K562 (cell line): ENCODE measurements at regions not wholly inside any gene's neighbourhood (a gene's known extent, or its start where the extent isn't known, plus 50 kb on each side); places are given as distances from the start of the nearest gene placed in this dataset.
A peak's percentile ranks its signal among the peaks of the same experiment; 100 is the strongest.

Experiments
- BMI1 ChIP-seq: fragments of 150-350 bp; IDR thresholded peaks from 2 replicates; pipeline ENCODE4 v1.6.1; 2014; ENCODE audit warnings: low read length
- HNRNPLL ChIP-seq: fragments of 200-400 bp; formaldehyde crosslinking; IDR thresholded peaks from 2 replicates; pipeline ENCODE4 v1.6.1; 2017; ENCODE audit warnings: low read length, low read depth, mild to moderate bottlenecking; ENCODE audit not compliant: poor library complexity, severe bottlenecking
- MED1 ChIP-seq: sonication (generic); formaldehyde crosslinking; IDR thresholded peaks from 2 replicates; pipeline ENCODE4 v1.8.1; 2023; ENCODE audit warnings: missing genetic modification reagents, borderline replicate concordance
- ZBTB40 ChIP-seq, 2 experiments: fragments of 450-650 bp in 1 of 2; sonication (generic) in 1 of 2; formaldehyde crosslinking in 1 of 2; IDR thresholded peaks; 2 replicates each; pipeline versions ENCODE4 v1.7.1 to v1.9.0; 2016 to 2022; ENCODE audit warnings: inconsistent platforms in 1 of 2, mild to moderate bottlenecking in 1 of 2, missing genetic modification reagents in 1 of 2
- ZNF589 ChIP-seq: fragments of 200-800 bp; sonication (Bioruptor generic); IDR thresholded peaks from 2 replicates; pipeline ENCODE4 v1.6.1; 2016; ENCODE audit warnings: low read depth, missing genetic modification characterization, missing compliant biosample characterization
- ZNF699 ChIP-seq: fragments of 250-450 bp; sonication (Bioruptor Pico); IDR thresholded peaks from 2 replicates; pipeline ENCODE4 v1.8.0; 2021; ENCODE audit warnings: mild to moderate bottlenecking, moderate library complexity; ENCODE audit not compliant: insufficient replicate concordance

DNA sequence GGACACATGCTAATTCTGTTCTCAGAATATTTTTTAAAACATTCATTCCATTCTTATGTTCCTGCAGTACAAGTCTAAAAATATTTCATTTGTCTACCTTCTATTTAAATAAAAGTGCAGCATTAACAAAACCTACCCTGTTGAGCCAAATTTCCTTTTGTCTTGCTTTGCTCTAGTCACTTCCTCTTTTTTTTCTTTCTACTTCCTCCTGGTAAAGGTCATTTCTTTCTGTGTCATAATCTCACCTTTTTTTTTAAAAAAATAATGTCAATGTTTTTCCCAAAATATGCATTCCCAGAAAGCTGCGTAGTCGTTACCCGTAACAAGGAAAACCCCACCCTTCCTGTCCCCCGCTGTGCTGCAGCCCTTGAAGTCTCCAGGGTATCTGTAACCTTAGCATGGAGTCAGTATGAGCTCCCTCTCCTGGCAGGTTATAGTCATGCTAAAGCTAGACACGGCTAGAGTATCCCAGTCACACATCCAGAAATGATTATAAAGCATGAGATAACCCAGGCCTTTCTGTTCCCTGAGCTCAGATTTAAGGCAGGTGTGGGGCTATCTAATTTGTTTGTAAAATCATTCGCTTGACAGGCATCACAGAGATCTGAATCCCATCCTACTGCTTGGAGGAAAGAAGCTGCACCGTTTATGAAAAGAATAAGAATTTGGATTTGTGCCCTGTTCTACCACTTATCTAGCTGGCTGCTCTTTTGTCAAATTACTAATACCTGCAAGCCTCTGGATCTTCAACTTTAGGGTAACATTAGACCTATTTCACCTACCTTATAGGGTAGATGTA, 51.1 kb upstream of the EED start (continued):
- peak; percentile 86 for TF ChIP-seq ZBTB40 (IDR thresholded peaks at IDR 0.05)
- no peak for TF ChIP-seq ZBTB40 (CRISPR knock-in tag; IDR thresholded peaks at IDR 0.05)
- no peak for TF ChIP-seq MED1 (CRISPR knock-in tag)
- TF ChIP-seq HNRNPLL: no peak
- TF ChIP-seq ZNF699 (CRISPR knock-in tag): no peak
- peak; percentile 96 for TF ChIP-seq ZNF589 (CRISPR knock-in tag)
- TF ChIP-seq BMI1: no peak
